ENCODE measurements at regions not wholly inside any gene's neighbourhood (a gene's known extent, or its start where the extent isn't known, plus 50 kb on each side); places are given as distances from the start of the nearest gene placed in this dataset.

- TF ChIP-seq IRF1 (CRISPR knock-in tag; IDR thresholded peaks at IDR 0.05) (no peak), ZNF121 (CRISPR knock-in tag; IDR thresholded peaks at IDR 0.05) (no peak), ZNF138 (CRISPR knock-in tag; conservative IDR thresholded peaks at IDR 0.05) (no peak)
Observed at GRCh38 chr9:18040327-18040726, 433.6 kb upstream of the ADAMTSL1 start (continued).

GRCh38 chr9:18043978-18044377 is 430.0 kb upstream of the ADAMTSL1 start:
- ChIA-PET CTCF (no interaction called here), POLR2A (no interaction called here)
- Mint-ChIP-seq H3K27me3 (ENCODE audit: low read depth) (no peaks in the 10 kb centered on the region), H3K4me1 (no peaks in the 10 kb centered on the region), H3K4me3 (no peak overlapping the region), H3K36me3 (no peaks in the 10 kb centered on the region), H3K27ac (no peak overlapping the region), H3K9me3 (no peaks in the 10 kb centered on the region)
- ATAC-seq: no peak
- DNase-seq (ENCODE audit: low spot score): no peak
- TF ChIP-seq ZNF416 (CRISPR knock-in tag; IDR thresholded peaks at IDR 0.05) (no peak), ZNF281 (CRISPR knock-in tag; IDR thresholded peaks at IDR 0.05) (no peak), ZNF138 (CRISPR knock-in tag; conservative IDR thresholded peaks at IDR 0.05) (no peak), USF1 (CRISPR knock-in tag; IDR thresholded peaks at IDR 0.05) (no peak), ELF4 (CRISPR knock-in tag; IDR thresholded peaks at IDR 0.05; ENCODE audit: low read depth) (no peak), ATF6 (CRISPR knock-in tag; IDR thresholded peaks at IDR 0.05) (no peak), ZNF423 (CRISPR knock-in tag; IDR thresholded peaks at IDR 0.05) (no peak), STAT6 (CRISPR knock-in tag; conservative IDR thresholded peaks at IDR 0.05; ENCODE audit: low read depth) (no peak), TCF7 (CRISPR knock-in tag; IDR thresholded peaks at IDR 0.05; ENCODE audit: low read depth) (no peak), ZNF671 (CRISPR knock-in tag; IDR thresholded peaks at IDR 0.05) (no peak), FOXK1 (CRISPR knock-in tag; IDR thresholded peaks at IDR 0.05) (no peak), HMGXB4 (CRISPR knock-in tag; IDR thresholded peaks at IDR 0.05) (no peak), IRF1 (CRISPR knock-in tag; IDR thresholded peaks at IDR 0.05) (no peak), SMAD3 (CRISPR knock-in tag; IDR thresholded peaks at IDR 0.05; ENCODE audit: borderline replicate concordance) (no peak), ESRRA (CRISPR knock-in tag; IDR thresholded peaks at IDR 0.05; ENCODE audit: borderline replicate concordance) (no peak), OVOL2 (CRISPR knock-in tag; IDR thresholded peaks at IDR 0.05; ENCODE audit: borderline replicate concordance) (no peak), TEAD4 (CRISPR knock-in tag; IDR thresholded peaks at IDR 0.05) (no peak), SMAD4 (CRISPR knock-in tag; IDR thresholded peaks at IDR 0.05) (no peak), ZMAT4 (CRISPR knock-in tag; IDR thresholded peaks at IDR 0.05) (no peak)

Measured in WTC11 (cell line).